Stimulated activated naive CD8-positive, alpha-beta T cell treated with anti-CD3 and anti-CD28 coated beads, Interleukin-15, Interleukin-2, amounts not matched to agents 100 U/mL and 50 U/mL, for 24 hours (primary cell): ENCODE measurements at regions not wholly inside any gene's neighbourhood (a gene's known extent, or its start where the extent isn't known, plus 50 kb on each side); places are given as distances from the start of the nearest gene placed in this dataset.

Source experiments
- ATAC-seq: fragments of 150-1000 bp; cut with Tn5 transposase; one replicate; pipeline ENCODE4 v1.10.0; 2021
- DNase-seq: peaks from one replicate; pipeline ENCODE4 v3.0.0; 2021

- ATAC-seq (no peak), DNase-seq (no peak)
Observed at GRCh38 chr17:6325051-6325450, 109.9 kb downstream of the AIPL1 start.

GRCh38 chr17:6323626-6324356 lies 111.1 kb downstream of the AIPL1 start:
- ATAC-seq = no peak
- no peak for DNase-seq

- no peak for DNase-seq
- no peak for ATAC-seq
Observed at GRCh38 chr17:6322316-6322715, 112.6 kb downstream of the AIPL1 start.

GRCh38 chr17:6314311-6314710 lies 120.6 kb downstream of the AIPL1 start:
- ATAC-seq (no peak), DNase-seq (no peak)

GRCh38 chr17:6313835-6314234 lies 121.1 kb downstream of the AIPL1 start:
- DNase-seq (no peak), ATAC-seq (no peak)

GRCh38 chr17:6306820-6307219 lies 128.1 kb downstream of the AIPL1 start:
- ATAC-seq (no peak), DNase-seq (no peak)

- no peak for DNase-seq
- ATAC-seq = no peak
Observed at GRCh38 chr17:6305613-6306360, 129.1 kb downstream of the AIPL1 start.

- no peak for DNase-seq
- no peak for ATAC-seq
Observed at GRCh38 chr17:6304894-6305612, 129.9 kb downstream of the AIPL1 start.

- DNase-seq (peak; percentile 27), ATAC-seq (no peak)
Observed at GRCh38 chr17:6303664-6304063, 131.3 kb downstream of the AIPL1 start.

GRCh38 chr17:6299275-6299674 lies 135.6 kb downstream of the AIPL1 start:
- ATAC-seq = no peak

GRCh38 chr17:6297960-6298359 lies 137.0 kb downstream of the AIPL1 start:
- no peak for ATAC-seq
- no peak for DNase-seq

More at GRCh38 chr17:6299275-6299674, 135.6 kb downstream of the AIPL1 start:
- no peak for DNase-seq

GRCh38 chr17:6297119-6297518 lies 137.8 kb downstream of the AIPL1 start:
- ATAC-seq (no peak), DNase-seq (no peak)

- no peak for ATAC-seq
- DNase-seq = no peak
Observed at GRCh38 chr17:6290488-6291196, 144.3 kb downstream of the AIPL1 start.

GRCh38 chr17:6286233-6286632 lies 148.7 kb downstream of the AIPL1 start:
- no peak for ATAC-seq
- DNase-seq = no peak

- DNase-seq = no peak
- ATAC-seq = no peak
Observed at GRCh38 chr17:6285486-6285885, 149.4 kb downstream of the AIPL1 start.

GRCh38 chr17:6279659-6280058 lies 155.3 kb downstream of the AIPL1 start:
- no peak for DNase-seq
- ATAC-seq = no peak

- DNase-seq (no peak), ATAC-seq (no peak)
Observed at GRCh38 chr17:6278376-6278775, 156.5 kb downstream of the AIPL1 start.

- no peak for ATAC-seq
Observed at GRCh38 chr17:6276711-6277110, 158.2 kb downstream of the AIPL1 start.

GRCh38 chr17:6274310-6274709 lies 160.6 kb downstream of the AIPL1 start:
- ATAC-seq (no peak), DNase-seq (no peak)

More at GRCh38 chr17:6276711-6277110, 158.2 kb downstream of the AIPL1 start:
- DNase-seq = no peak

GRCh38 chr17:6269478-6269877 lies 165.4 kb downstream of the AIPL1 start:
- DNase-seq = peak; percentile 27
- no peak for ATAC-seq

- no peak for ATAC-seq
Observed at GRCh38 chr17:6261466-6261865, 173.5 kb downstream of the AIPL1 start.

GRCh38 chr17:6259899-6260298 lies 175.0 kb downstream of the AIPL1 start:
- ATAC-seq = no peak
- DNase-seq = no peak

More at GRCh38 chr17:6261466-6261865, 173.5 kb downstream of the AIPL1 start:
- DNase-seq = no peak
